Activated CD4-positive, CD25-positive, alpha-beta regulatory T cell treated with anti-CD3 and anti-CD28 coated beads, Interleukin-2, amount 50 U/mL, for 24 hours (primary cell): ENCODE measurements at regions not wholly inside any gene's neighbourhood (a gene's known extent, or its start where the extent isn't known, plus 50 kb on each side); places are given as distances from the start of the nearest gene placed in this dataset.

ENCODE experiments used
- ATAC-seq, 2 donors: fragments of 150-1000 bp; cut with Tn5 transposase; one replicate each; pipeline ENCODE4 v1.10.0; 2021; ENCODE audit warnings: mild to moderate bottlenecking in 1 of 2, moderate library complexity in 1 of 2

DNA sequence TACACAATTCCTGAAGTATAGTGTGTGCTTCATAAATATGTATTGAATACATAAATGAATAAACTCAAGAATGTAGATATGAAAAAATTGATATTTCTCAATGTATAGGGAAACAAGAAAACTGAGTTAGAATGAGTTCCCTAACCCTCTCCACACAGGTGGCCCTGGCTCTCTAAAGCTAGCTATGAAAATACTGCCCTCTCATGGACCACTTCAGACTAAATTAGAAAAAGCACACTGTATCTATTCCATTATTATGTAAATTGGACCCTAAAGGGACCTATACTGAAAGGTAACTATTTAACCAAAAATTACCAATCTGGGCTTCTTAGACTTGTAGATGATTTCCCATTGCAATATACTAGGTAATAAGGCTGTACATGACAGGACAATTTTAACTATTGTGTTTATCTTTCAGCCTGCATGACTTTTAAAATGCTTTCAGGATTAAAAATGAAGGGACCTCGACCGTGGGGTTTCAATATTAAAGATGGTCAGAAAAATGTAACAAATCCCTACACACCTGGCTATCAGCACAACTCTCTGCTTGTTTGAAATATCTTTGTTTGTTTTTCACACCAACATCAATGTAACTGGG, 672.5 kb upstream of the KIF2B start:
- ATAC-seq, result no peak

DNA sequence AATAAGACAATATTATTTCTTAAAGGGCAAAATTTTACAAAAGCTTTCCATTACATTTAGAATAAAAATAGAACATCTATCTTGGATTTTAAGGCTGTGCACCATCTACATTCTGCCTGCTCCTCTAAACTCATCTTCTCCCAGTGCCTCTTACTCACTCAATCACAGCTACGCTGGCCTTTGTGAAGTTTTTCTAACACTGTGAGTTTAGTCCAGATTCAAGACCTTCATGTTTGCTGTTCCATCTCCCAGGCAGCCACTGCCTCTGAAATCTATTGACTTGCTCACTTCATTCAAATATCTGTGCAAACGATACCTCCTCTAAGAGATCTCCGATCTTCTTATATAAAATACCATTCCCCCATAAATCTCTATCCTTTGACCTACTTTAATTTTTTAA, 673.4 kb upstream of the KIF2B start:
- ATAC-seq, result no peak

DNA sequence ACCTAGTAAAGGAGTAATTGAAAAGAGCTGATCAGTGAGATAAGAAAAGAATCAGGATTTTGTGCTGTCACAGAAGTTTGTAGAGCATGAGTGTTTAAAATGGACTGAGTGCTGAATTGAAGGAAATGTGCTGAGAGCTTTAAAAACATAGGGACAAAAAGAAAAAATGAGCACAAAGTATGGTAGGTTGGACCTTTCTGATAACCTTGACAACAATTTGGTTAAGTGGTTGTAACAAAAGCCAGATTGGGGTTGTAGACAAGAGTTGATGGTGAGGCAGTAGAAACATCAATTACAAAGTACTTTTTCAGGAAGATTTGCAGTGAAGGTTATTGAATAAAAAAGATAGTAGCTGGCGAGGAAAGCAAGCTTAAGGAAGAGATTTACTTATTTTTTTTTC, 674.7 kb upstream of the KIF2B start:
- no peak for ATAC-seq

DNA sequence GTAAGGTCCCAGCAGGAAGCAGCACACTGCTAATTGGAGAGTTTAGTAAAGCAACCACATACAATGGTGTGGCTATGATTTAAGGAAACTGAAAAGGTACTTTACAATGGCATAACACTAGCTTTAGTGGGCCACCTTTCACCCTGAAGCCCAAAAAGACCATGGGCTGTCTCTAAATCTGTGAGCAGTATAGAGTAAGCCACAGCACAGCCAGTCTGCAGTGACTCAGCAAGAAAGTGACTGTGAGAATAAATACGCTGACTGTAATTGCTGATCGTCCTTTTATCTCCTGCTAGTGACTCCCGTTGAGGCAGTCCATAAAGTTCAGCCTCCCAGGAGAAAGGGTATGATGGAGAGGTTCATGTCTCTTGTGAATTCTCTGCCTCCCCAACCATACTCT, 679.8 kb upstream of the KIF2B start:
- ATAC-seq, result no peak

DNA sequence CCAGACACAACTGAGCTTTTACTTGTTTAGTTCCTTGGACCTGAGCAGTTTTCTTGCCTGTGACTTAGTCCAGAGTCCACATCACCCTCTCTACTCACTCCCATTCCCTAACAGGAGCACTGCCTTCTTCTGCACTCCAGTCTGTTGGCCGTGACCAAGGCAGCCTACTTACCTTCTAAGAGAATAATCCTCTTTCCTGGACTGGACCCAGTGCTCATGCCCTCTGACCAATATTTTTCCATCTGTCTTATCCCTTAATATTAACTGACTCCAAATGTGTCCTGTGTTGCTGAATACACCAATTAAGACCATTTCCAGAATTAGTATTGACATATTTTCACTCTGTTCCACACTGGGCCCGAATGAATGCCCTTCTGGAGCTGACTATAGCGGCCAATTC, 681.0 kb upstream of the KIF2B start:
- ATAC-seq, result no peak

DNA sequence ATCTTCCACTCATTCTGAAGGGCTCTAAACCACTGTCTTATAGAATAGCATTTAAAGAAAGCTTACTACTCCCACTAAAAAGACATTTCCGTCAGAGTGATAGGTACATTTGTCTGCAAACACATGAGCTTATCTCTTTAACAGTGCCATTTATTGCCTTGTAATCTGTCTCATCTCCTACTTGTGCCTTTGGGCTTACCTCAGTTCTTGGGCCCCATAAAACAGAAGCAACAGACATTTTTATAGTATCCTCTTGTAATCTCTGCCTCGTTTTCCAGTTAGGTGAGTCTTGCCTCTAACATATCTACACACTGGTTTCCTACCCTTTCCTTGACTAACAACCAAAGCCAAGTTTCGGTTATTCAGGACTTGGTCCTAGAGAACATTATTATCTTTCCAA, 681.4 kb upstream of the KIF2B start:
- ATAC-seq, result no peak

DNA sequence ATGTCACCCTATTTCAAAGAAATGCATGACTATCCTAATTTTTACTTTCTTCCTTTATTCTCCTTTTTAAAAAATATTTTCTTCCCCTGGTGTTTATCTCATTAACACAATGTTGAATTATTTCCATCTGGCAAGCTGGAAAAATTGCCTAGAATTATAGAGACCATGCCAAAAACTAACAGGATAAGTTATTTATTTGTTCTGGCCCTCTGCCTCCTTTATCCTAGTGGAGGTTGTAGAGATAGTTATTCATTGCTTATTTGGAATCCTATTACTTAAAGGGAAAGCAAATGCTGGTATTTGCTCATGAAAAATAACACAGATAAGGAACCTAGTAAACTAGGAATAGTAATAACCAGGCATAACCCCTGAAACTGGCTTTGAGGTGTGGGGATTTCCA, 684.9 kb upstream of the KIF2B start:
- ATAC-seq, result no peak

DNA sequence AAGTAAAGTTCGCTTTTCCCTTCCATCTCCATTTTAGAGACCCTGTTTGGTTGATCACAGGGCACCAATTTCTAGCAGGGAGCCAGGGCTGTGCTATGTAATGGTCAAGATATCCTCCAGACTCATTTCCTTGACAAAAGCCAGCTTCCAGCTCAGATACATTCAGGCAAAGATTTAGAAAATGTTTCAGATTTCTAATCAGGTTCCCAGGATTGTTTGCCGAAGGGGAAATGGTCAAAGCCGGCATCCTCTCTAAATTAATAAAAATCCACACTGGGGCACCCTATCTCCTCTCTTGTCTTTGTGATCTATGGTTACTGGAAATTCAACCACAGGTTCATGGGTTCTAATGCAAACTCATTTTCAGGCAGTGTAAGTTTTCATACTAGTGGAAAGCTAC, 686.8 kb upstream of the KIF2B start:
- ATAC-seq, result no peak

DNA sequence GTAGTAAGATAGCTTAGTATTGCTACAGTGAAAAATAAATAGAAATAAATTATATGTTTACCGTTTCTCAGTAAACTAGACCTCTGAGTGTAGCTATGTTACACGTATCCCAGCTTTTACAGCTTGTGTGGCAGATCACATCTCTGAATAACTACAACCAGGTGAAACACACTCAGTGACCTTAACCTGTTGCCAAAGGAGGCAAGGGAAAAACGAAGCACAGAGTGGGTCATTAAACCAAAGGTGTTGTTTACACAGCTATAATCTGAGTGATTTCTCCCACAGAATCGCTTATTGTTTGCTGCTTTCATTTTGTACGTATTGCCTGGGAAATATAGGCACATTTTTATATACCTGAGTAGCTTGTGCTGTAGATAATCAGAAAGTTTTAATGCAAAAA, 688.2 kb upstream of the KIF2B start:
- ATAC-seq, result no peak

DNA sequence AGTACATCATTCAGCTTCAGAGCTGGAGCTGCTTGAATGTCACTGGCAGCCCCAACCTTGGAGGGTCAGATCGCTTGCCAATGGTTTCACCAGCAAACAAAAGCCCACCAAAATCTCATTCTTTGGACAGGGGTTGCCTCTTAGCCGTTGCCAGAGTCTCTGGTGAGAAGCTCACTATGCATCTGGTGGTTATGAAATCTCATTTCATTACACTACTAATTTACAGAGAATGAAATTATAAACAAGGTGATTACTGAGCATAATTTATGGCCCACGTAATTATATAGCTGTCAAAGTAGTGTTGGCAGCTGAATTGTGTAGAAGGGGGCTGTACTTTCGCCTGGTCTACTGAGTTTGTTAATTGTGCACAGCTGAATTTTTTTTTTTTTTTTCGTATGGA, 688.9 kb upstream of the KIF2B start:
- ATAC-seq, result no peak

DNA sequence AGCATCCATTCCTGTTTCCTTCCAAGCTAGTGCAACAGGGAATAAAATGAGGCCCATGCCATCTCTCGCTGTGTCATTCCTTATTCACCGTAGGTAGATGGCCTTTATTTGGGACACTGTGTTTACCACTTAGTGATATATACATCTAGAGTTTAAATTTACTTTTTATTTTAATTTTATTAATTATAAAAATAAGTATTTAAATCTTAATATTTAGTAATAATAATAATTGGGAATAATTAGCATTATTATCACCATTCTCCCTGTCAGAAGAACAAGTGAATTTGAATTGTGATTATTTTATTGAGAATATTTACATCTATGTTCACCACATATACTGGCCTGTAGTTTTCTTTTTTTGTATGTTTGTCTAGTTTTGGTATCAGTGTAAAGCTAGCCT, 692.9 kb upstream of the KIF2B start:
- no peak for ATAC-seq

DNA sequence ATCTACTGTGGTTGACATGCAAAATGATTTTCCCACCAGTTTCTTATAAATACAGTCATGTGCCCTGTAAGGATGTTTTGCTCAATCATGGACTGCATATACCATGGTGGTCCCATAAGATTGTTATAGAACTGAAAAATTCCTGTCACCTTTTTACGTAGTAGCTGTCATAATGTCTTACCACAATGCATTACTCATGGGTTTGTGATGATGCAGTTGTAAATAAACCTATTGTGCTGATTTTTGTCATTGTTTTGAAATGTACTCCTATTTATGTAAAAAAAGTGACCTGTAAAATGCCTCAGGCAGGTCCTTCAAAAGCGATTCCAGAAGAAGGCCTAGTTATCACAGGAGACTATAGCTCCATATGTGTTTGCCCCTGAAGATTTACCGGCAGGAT, 695.4 kb upstream of the KIF2B start:
- no peak for ATAC-seq

DNA sequence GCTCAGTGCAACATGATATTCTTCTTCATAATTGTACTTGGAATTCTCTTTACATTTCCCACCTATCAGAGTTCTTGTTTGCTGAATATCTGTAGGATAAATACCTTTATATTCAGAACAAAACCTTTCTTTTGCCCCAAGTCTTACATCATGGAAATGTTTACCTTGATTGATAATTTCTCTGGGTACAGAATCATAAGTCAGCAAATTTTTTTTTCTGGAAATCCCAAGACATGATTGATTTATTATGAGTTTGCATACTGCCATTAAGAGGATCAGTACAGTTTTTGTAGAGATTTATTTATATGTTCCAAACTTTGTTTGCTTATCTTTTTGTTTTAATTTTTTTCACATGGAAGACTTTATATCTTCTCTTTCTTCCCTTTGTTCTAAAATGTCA, 699.8 kb upstream of the KIF2B start:
- ATAC-seq, result no peak

DNA sequence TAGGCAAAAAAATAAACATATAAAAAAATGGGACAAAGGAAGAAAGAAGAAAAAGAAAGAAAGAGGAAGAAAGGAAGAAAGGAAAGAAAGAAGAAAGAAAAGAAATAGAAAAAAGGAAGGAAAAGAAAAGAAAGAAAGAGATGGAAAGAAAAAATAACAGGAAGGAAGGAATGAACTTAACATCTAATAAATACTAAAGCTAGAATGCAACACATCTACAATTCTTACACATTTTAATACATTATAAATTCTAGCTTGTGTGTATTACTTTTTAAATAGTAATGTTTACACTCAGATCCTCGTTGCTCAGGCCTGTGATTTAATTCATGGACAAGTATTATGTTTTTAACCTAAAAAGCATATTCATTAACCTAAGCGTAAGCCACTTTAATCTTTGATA, 703.0 kb upstream of the KIF2B start:
- ATAC-seq, result no peak

DNA sequence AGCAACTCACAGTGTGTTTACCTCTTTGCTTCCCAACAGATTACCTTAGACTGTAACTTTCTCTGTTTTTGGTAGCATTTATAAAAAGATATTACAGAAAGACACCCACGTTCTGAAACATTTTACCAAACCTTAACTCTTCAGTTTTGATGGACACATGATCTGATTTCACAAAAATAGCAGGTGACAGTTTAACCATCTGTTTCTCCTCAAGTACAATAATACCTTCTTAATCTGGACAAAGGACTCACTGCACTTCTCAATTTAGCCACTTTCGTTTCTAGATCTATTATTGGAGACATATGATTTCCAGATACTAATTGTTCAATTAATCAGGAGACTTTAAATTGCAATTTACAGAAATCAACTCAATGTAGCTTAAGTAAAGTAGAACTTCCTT, 703.8 kb upstream of the KIF2B start:
- no peak for ATAC-seq

DNA sequence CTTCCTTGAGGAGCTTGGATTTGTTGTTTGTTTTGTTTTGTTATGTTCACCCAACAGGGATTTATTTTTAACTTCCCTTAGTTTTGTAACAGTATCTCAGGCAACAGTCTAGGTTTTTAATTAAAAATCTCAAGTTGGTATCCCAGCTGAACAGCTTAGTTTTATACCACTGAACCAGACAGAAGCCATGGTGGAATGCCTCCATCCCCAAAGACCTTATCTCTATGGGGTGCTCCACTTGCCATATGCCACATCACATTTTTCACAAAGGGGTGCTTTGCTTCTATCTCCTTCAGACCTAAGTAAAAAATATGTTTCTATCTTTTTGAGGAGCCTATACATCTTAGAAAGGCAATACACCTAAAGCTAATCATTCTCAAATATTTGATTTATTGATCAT, 715.8 kb upstream of the KIF2B start:
- no peak for ATAC-seq

DNA sequence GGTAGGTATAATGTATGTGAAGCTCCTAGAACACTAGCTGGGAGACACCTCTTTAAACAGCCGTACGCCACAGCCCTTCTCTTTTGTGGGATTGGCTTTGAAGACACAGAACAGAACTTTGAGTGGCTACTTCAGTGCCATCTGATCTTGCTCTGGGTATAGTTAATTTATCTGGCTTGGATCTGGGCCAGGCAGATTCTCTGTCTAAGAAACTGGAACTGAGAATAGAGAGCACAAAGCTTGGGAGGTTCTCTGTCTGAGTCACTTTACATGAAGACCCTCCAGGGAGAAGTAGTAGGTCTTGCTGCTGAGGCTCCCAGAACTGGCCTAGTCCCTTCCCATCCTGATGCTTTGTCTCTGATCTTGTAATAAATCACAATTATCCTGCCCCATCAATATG, 721.0 kb upstream of the KIF2B start:
- no peak for ATAC-seq

DNA sequence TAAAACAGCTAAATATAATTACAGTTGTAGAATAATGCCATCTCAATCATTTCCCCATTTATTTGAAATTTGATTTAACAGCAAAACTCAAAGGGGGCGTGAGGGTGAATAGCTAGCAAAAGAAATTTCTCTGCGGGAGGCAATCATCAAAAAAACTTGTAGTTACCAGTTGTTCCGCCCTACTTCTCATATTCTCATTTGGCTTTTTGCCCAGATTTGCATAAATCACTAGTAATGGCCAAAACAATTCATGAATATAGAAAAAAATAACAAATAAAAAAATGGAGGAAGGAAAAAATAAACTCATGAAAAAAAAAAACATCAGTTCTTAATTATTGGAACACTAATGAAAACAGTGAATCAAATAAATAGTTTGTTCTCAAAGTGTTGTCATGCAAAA, 722.6 kb upstream of the KIF2B start:
- no peak for ATAC-seq

DNA sequence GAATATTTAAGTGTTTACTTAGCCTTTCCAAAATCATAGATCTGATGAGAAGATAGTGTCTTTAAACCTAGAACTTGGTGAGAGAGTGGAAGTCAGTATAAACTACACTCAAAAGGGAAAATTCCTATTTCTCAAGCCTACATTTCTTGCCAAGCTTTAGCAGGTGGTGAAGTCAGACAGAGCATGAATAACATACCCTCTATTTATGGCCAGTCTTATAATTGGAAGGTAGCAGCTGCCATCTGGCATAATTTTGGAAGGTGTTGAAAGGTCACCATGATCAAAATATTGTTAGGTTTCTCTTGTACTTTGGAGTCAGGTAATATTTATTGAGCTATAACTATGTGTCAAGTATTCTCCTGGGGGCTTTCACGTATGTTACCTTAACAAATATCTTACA, 729.3 kb upstream of the KIF2B start:
- ATAC-seq, result no peak

DNA sequence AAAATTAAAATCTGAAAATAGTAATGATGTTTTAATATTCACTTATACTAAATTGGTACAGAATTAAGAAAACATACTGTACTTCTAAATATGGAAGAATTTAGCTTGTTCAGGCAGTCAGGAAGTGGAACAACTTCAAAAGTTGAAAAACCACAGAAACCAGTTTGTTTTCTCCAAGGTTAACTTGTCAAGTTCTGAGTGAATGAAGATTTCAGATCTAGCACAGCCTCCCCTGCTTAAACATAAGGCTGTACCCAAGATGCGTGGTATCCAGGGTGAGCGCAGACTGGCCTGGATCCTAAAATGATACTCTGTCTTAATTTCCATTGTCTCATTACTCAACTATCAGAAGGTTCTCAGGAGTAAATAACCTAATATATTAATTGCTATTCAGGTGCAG, 730.7 kb upstream of the KIF2B start:
- ATAC-seq, result no peak

DNA sequence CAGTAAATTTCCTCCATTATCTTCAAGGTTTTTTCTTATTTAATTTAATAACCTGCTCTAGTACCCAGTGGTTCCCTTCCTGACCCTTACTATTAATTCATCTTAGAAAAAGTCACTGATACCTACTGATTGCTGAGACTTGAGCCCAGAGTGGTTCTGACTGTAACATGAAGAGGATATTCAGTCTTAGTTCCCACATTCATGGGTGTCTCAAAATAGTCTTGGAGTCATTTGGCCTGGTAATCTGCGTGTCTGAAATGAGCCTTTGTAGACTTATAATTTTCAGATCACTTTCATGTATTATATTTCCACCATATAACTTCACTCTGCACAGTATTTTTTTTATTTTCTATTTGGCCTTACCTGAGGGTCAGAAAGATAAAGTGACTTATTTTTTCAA, 732.0 kb upstream of the KIF2B start:
- ATAC-seq, result no peak

DNA sequence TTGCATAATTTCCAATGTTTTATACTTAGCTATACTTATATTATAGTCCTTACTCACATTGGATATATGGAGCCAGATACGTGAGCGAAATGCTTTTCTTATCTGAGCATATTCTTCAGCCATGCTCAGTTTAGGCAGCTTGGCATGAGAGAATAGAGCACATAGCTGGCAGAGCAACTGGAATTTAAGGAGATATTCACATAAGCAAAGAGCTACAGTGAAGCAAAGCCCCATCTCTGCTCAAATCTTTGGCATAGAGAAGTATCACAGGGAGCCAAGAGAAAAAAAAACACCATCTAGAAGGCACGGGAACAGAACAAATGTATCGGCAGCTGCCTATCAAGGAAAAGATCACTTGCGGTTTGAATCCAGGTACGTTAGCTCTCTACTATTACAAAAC, 734.2 kb upstream of the KIF2B start:
- ATAC-seq, result no peak

DNA sequence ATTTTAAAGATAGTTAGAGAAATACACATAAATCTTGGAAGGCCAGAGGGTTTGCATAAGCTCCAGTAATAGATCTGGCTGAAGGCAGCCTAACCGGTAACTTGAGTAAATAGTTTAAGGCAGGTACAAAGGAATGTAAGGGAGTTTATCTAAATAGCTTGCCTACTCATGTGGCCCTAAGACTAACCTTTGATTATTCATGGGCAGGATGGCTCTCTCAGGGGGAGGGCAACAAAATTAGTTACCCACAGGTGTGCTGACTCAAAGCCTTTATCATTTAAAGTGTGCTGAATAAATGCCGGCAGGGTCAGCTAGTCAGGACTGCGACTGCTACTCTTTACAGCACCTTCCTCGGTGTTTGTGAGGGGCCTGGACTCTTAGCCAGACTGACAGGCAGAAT, 761.3 kb upstream of the KIF2B start:
- ATAC-seq, result no peak

DNA sequence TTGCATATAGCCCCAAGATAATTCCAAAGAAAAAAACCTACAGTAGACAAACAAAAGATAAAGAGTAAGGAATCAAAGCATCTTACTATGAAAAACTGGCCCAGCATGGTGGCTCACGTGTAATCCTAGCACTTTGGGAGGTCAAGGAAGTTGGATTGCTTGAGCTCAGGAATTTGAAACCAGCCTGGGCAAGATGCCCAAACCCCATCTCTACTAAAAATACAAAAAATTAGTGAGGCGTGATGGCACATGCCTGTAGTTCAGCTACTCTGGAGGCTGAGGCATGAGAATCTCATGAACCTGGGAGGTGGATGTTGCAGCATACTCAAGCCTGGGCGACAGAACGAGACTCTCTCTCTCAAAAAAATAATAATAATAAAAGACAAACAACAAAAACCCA, 764.7 kb upstream of the KIF2B start:
- no peak for ATAC-seq

DNA sequence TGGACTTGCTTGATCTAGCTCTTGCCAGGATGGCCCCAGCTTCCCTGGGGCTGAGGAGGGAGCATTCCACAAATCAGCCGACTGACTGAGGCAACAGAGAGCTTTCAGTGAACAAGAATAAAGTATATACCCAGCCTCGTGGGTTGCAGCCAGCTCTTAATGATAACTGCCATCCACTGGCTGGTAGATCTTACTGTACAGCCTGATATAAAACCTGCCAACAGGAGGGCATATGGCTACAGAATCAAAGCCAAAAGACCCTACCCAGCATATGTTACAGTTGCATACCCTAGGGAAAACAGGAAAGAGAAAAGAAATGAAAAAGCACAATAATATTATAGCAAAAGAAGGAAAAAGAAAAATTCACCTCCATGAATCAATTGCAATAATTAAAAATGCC, 775.9 kb upstream of the KIF2B start:
- no peak for ATAC-seq

DNA sequence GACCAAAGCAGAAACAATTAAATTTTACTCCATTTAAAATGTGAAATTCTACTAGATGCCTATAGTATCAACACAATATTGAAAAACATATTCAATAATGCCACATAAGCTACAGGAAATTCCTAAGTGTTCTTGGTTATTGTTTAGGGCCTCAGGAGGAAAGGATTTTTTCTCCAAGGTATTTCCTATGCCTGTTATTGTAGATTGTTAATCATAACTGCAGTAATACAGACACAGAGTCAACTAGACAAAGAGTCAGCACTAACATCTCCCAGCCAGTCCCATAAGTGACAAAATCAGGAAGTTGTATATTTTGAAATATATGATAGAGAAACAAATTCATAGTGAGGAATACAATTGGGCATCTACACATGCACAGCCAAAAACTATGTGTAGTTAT, 782.7 kb upstream of the KIF2B start:
- no peak for ATAC-seq
